HCT116 (cell line): ENCODE measurements at regions not wholly inside any gene's neighbourhood (a gene's known extent, or its start where the extent isn't known, plus 50 kb on each side); places are given as distances from the start of the nearest gene placed in this dataset.
A peak's percentile ranks its signal among the peaks of the same experiment; 100 is the strongest.

Experiments
- ATAC-seq: fragments of 200-7000 bp; cut with Tn5 transposase; 2 replicates; pipeline ENCODE4 v1.9.1; 2020; ENCODE audit warnings: mild to moderate bottlenecking, moderate library complexity
- BruUV-seq: library from RNA; stranded (reverse); fragments of 400-500 nt; replicated peaks from 2 replicates; lab custom pipeline; 2021; lab: Mats Ljungman, UMichigan
- CTCF ChIA-PET: fragments of 300-600 bp; sonication (Branson Sonifier 250); formaldehyde crosslinking; loops from one replicate; lab custom pipeline; 2021; ENCODE audit warnings: antibody characterized with exemption; lab: Charles Lee
- POLR2A ChIA-PET: fragments of 300-600, 350-600 bp; sonication (Branson Sonifier 250); formaldehyde crosslinking; loops from one replicate; lab custom pipeline; 2021; ENCODE audit warnings: antibody characterized with exemption; lab: Charles Lee
- RAD21 ChIA-PET, 2 experiments: fragments of 300-600 bp; sonication (Branson Sonifier 250); formaldehyde crosslinking; loops; one replicate each; lab custom pipeline; 2023; ENCODE audit warnings: low total read pairs in 2 of 2; ENCODE audit not compliant: uncharacterized antibody in 2 of 2, unreplicated experiment in 2 of 2, low non-redundant PET in 1 of 2; lab: Charles Lee
- DNase-seq: peaks from one replicate; pipeline ENCODE4 v3.0.0-alpha.2; 2010; ENCODE audit warnings: low read depth, low spot score
- H2AFZ ChIP-seq: fragments of 200-600 bp; shearing (Covaris generic), sonication (generic); 2 replicates; pipeline ENCODE4 v1.6.1; 2017; ENCODE audit warnings: low read depth, mixed run types, mixed read lengths, antibody characterized with exemption, low read length; ENCODE audit not compliant: poor library complexity, severe bottlenecking
- H3K27ac ChIP-seq: 2 replicates; pipeline ENCODE4 v1.5.1; 2012; ENCODE audit warnings: low read depth, low read length
- H3K27me3 ChIP-seq: fragments of 200-600 bp; sonication (generic); 2 replicates; pipeline ENCODE4 v1.6.1; 2016; ENCODE audit warnings: mixed run types, low read length, mixed read lengths; ENCODE audit not compliant: insufficient read depth
- H3K36me3 ChIP-seq, 2 experiments: fragments of 200-500 bp in 1 of 2; fragments of 200-600 bp in 1 of 2; sonication (Bioruptor generic) in 1 of 2; sonication (generic) in 1 of 2; 2 replicates each; pipeline versions ENCODE4 v1.5.1 to v1.6.1; 2014 to 2016; ENCODE audit warnings: low read length in 2 of 2, inconsistent platforms in 1 of 2, mixed read lengths in 1 of 2, mixed run types in 1 of 2; ENCODE audit not compliant: insufficient read depth in 2 of 2, control insufficient read depth in 1 of 2
- H3K4me1 ChIP-seq, 2 experiments: fragments of 200-600 bp in 1 of 2; sonication (generic) in 1 of 2; 2 replicates each; pipeline versions ENCODE4 v1.5.1 to v1.6.1; 2012 to 2017; ENCODE audit warnings: low read length in 2 of 2, inconsistent platforms in 1 of 2, mild to moderate bottlenecking in 1 of 2, mixed read lengths in 1 of 2, mixed run types in 1 of 2, moderate library complexity in 1 of 2; ENCODE audit not compliant: insufficient read depth in 2 of 2, control insufficient read depth in 1 of 2
- H3K4me2 ChIP-seq: fragments of 200-600 bp; sonication (generic); 2 replicates; pipeline ENCODE4 v1.6.1; 2017; ENCODE audit warnings: mixed run types, low read length, mixed read lengths
- H3K4me3 ChIP-seq, 2 experiments: fragments of 200-600 bp in 1 of 2; sonication (generic) in 1 of 2; replicated peaks in 1 of 2; 2 replicates each; pipeline ENCODE4 v1.5.1; 2011 to 2016; ENCODE audit warnings: low read length in 2 of 2, control low read depth in 1 of 2, low read depth in 1 of 2, mild to moderate bottlenecking in 1 of 2, mixed read lengths in 1 of 2, mixed run types in 1 of 2
- H3K79me2 ChIP-seq: fragments of 200-600 bp; sonication (generic); 2 replicates; pipeline ENCODE4 v1.6.1; 2017; ENCODE audit warnings: mild to moderate bottlenecking, mixed run types, low read length, moderate library complexity, mixed read lengths; ENCODE audit not compliant: insufficient read depth
- H3K9ac ChIP-seq: fragments of 200-600 bp; sonication (generic); 2 replicates; pipeline ENCODE4 v1.6.1; 2016; ENCODE audit warnings: low read length, mixed read lengths
- H3K9me2 ChIP-seq: fragments of 200-600 bp; sonication (generic), shearing (Covaris generic); 2 replicates; pipeline ENCODE4 v1.6.1; 2017; ENCODE audit warnings: mixed run types, mild to moderate bottlenecking, moderate library complexity; ENCODE audit not compliant: insufficient read depth
- H3K9me3 ChIP-seq, 2 experiments: fragments of 200-500 bp in 1 of 2; fragments of 200-600 bp in 1 of 2; sonication (Bioruptor generic) in 1 of 2; sonication (generic) in 1 of 2; 2 replicates each; pipeline ENCODE4 v1.6.1; 2014 to 2017; ENCODE audit warnings: low read length in 2 of 2, mixed read lengths in 2 of 2, inconsistent platforms in 1 of 2, low read depth in 1 of 2, mild to moderate bottlenecking in 1 of 2, mixed run types in 1 of 2, moderate library complexity in 1 of 2; ENCODE audit not compliant: control insufficient read depth in 1 of 2, insufficient read depth in 1 of 2
- H4K20me1 ChIP-seq: fragments of 200-600 bp; sonication (generic), shearing (Covaris generic); 2 replicates; pipeline ENCODE4 v1.6.1; 2017; ENCODE audit warnings: mixed run types, mild to moderate bottlenecking, moderate library complexity; ENCODE audit not compliant: insufficient read depth
- CEBPB ChIP-seq: IDR thresholded peaks from 2 replicates; pipeline ENCODE4 v1.6.1; 2012; ENCODE audit warnings: low read depth
- CTCF ChIP-seq, 3 experiments: fragments of 200-600 bp in 1 of 3; sonication (generic) in 1 of 3; IDR thresholded peaks in 2 of 3; conservative IDR thresholded peaks in 1 of 3; 2 replicates each; pipeline ENCODE4 v1.5.1; 2012 to 2017; ENCODE audit warnings: low read depth in 2 of 3, low read length in 2 of 3, antibody characterized with exemption in 1 of 3, borderline replicate concordance in 1 of 3, control low read depth in 1 of 3, mild to moderate bottlenecking in 1 of 3, mixed read lengths in 1 of 3, mixed run types in 1 of 3, moderate library complexity in 1 of 3; ENCODE audit not compliant: insufficient read depth in 1 of 3
- EGR1 ChIP-seq: IDR thresholded peaks from 2 replicates; pipeline ENCODE4 v1.6.1; 2012; ENCODE audit warnings: low read depth
- EZH2 ChIP-seq: fragments of 200-600 bp; sonication (generic); IDR thresholded peaks from 2 replicates; pipeline ENCODE4 v1.6.1; 2017; ENCODE audit warnings: antibody characterized with exemption, mixed run types
- FOSL1 ChIP-seq: IDR thresholded peaks from 2 replicates; pipeline ENCODE4 v1.6.1; 2012; ENCODE audit warnings: low read depth
- MAX ChIP-seq: IDR thresholded peaks from 2 replicates; pipeline ENCODE4 v1.6.1; 2012
- POLR2A ChIP-seq: IDR thresholded peaks from 2 replicates; pipeline ENCODE4 v1.7.0; 2011; ENCODE audit warnings: borderline replicate concordance; ENCODE audit not compliant: insufficient read depth, insufficient read length; ENCODE audit errors: extremely low read depth
- POLR2AphosphoS5 ChIP-seq: IDR thresholded peaks from 2 replicates; pipeline ENCODE4 v1.6.1; 2011; ENCODE audit warnings: mild to moderate bottlenecking, low read depth, low read length, moderate library complexity
- RAD21 ChIP-seq: IDR thresholded peaks from 2 replicates; pipeline ENCODE4 v1.6.1; 2012; ENCODE audit warnings: low read depth, mild to moderate bottlenecking
- SIN3A ChIP-seq: IDR thresholded peaks from 2 replicates; pipeline ENCODE4 v1.6.1; 2012; ENCODE audit warnings: low read depth
- YY1 ChIP-seq: IDR thresholded peaks from 2 replicates; pipeline ENCODE4 v1.6.1; 2011; ENCODE audit warnings: low read length, low read depth, moderate library complexity, mild to moderate bottlenecking; ENCODE audit not compliant: insufficient replicate concordance; ENCODE audit errors: extremely low read depth
- intact Hi-C: fragments of 100-400 bp; cut with micrococcal nuclease; formaldehyde crosslinking; loops from 2 replicates; pipeline ENCODE4 v1.10.0; 2022

GRCh38 chr16:76650582-76650981 is 373.4 kb downstream of the CNTNAP4 start:
- CTCF ChIA-PET: no interaction called here
- no peak for ATAC-seq

GRCh38 chr16:76653390-76654026 is 376.3 kb downstream of the CNTNAP4 start:
- H3K4me2 ChIP-seq: no peak overlapping the region
- no peak overlapping the region for H3K27ac ChIP-seq
- no peaks in the 10 kb centered on the region for H3K36me3 ChIP-seq
- no peak overlapping the region for H3K9ac ChIP-seq
- H3K4me1 ChIP-seq: no peaks in the 10 kb centered on the region
- ATAC-seq (no peak), DNase-seq (no peak)
- ChIA-PET CTCF (no interaction called here), RAD21 (no interaction called here), POLR2A (no interaction called here)
- H3K4me3 ChIP-seq: no peak overlapping the region
- H3K9me2 ChIP-seq: no peaks in the 10 kb centered on the region
- no peaks in the 10 kb centered on the region for H3K9me3 ChIP-seq
- H3K79me2 ChIP-seq: no peaks in the 10 kb centered on the region
- H4K20me1 ChIP-seq: no peaks in the 10 kb centered on the region
- TF ChIP-seq CTCF (IDR thresholded peaks at IDR 0.05 in 2 of 3, conservative IDR thresholded peaks at IDR 0.05 in 1 of 3; ENCODE audit: borderline replicate concordance in 1 of 3, insufficient read depth in 1 of 3, low read depth in 2 of 3, low read length in 2 of 3): peak in 2 of 3 experiments; percentile 18 to 50; a peak in 3 of 6 replicates
- no peak for TF ChIP-seq CEBPB
- TF ChIP-seq RAD21: peak; percentile 46
- no peak overlapping the region for H2AFZ ChIP-seq
- no TSS peak for BruUV-seq
- no peaks in the 10 kb centered on the region for H3K27me3 ChIP-seq
- intact Hi-C loops: loop anchor here (10.0 kb wide), 1 partner anchor 869 kb away; no protein-coding TSS in a partner anchor

More at GRCh38 chr16:76650582-76650981, 373.4 kb downstream of the CNTNAP4 start:
- Histone ChIP-seq H3K9me2 (no peaks in the 10 kb centered on the region), H3K4me2 (no peak overlapping the region), H3K27ac (no peak overlapping the region), H3K9me3 (no peaks in the 10 kb centered on the region), H3K79me2 (no peaks in the 10 kb centered on the region), H3K27me3 (no peaks in the 10 kb centered on the region)
- POLR2A ChIA-PET: no interaction called here
- TF ChIP-seq EZH2 (no peak), FOSL1 (no peak), POLR2A (no peak), EGR1 (no peak), YY1 (no peak), MAX (no peak), POLR2AphosphoS5 (no peak), SIN3A (no peak)
- TF ChIP-seq, all 23 proteins: peak for 0
- Histone ChIP-seq H4K20me1 (no peaks in the 10 kb centered on the region), H3K4me3 (no peak overlapping the region), H3K36me3 (no peaks in the 10 kb centered on the region), H2AFZ (no peak overlapping the region), H3K9ac (no peak overlapping the region), H3K4me1 (no peaks in the 10 kb centered on the region)
- intact Hi-C loops: loop anchor here (10.0 kb wide), 1 partner anchor 866 kb away; no protein-coding TSS in a partner anchor
- RAD21 ChIA-PET: no interaction called here
- no peak for DNase-seq
- no TSS peak for BruUV-seq
